Choroid plexus epithelial cell (primary cell): ENCODE measurements at regions not wholly inside any gene's neighbourhood (a gene's known extent, or its start where the extent isn't known, plus 50 kb on each side); places are given as distances from the start of the nearest gene placed in this dataset.

Experiments
- DNase-seq: peaks from one replicate; pipeline ENCODE4 v3.0.0-alpha.2; 2010; ENCODE audit warnings: low read depth
- H3K4me3 ChIP-seq: 2 replicates; pipeline ENCODE4 v1.5.1; 2011; ENCODE audit warnings: low read depth, mild to moderate bottlenecking, control low read depth, low read length, moderate library complexity
- TF ChIP-seq, protein P1 (sequence below): conservative IDR thresholded peaks from 2 replicates; pipeline ENCODE4 v1.5.1; 2011; ENCODE audit warnings: low read depth, mild to moderate bottlenecking, control low read depth, inconsistent platforms, low read length, moderate library complexity

DNA sequence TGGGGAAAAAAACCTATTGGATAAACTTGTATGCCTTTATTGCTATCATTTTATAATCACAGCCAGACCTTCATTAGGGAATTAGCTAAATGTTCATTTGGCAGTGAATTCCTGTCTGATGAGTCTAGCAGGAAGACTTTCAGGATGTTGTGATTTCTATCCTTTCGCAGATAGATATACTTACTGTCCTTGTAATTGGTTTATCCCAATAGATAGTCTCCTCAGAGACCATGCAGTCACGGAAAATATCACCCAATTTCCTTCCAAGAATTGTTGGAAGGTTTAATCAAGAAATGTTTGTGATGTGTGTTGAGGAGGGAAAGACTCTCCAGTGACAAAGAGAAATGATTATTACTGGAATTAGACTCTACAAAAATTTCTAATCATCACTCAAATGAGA, 1937.9 kb upstream of the WWC1 start:
- DNase-seq, result no peak
- no peak overlapping the region for H3K4me3 ChIP-seq
- TF ChIP-seq, protein P1, sequence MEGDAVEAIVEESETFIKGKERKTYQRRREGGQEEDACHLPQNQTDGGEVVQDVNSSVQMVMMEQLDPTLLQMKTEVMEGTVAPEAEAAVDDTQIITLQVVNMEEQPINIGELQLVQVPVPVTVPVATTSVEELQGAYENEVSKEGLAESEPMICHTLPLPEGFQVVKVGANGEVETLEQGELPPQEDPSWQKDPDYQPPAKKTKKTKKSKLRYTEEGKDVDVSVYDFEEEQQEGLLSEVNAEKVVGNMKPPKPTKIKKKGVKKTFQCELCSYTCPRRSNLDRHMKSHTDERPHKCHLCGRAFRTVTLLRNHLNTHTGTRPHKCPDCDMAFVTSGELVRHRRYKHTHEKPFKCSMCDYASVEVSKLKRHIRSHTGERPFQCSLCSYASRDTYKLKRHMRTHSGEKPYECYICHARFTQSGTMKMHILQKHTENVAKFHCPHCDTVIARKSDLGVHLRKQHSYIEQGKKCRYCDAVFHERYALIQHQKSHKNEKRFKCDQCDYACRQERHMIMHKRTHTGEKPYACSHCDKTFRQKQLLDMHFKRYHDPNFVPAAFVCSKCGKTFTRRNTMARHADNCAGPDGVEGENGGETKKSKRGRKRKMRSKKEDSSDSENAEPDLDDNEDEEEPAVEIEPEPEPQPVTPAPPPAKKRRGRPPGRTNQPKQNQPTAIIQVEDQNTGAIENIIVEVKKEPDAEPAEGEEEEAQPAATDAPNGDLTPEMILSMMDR, result no peak

DNA sequence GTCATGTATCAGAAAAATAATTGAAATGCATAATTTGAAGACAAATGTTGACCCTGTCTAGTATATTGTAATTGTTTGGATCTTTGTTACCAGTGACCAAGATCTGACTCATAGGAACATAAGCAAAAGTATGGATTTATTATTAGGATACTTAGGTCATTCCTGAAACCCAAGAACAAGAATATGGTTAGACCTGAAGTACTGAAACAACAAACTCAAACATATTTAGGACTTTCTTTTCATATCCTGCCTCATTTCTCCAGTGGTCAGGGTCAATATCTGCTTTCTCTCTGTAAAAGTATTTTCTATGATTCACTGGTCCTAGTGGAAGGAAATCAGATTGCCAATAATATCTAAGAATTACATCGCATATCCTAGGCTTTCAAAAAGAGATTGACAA, 1937.1 kb upstream of the WWC1 start:
- no peak for DNase-seq
- no peak overlapping the region for H3K4me3 ChIP-seq
- TF ChIP-seq, protein P1, result no peak

DNA sequence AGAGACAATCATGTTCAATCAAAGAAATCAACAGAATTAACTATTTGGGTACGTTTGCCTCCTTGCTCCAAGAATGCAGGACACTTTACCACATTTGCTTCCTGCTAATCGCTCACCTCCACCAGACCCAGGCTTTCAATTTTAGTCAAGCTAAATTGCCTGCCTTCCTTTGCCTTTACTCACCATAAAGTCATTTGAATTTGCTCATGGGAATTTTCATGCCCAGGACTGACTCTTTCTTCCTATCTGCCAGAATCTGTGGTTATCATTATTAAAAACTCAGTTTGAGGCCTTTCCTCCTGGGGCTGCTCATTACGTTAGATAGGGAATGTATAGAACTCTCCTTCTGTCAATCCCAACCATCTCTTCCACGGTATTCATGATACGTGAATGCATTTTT, 1935.3 kb upstream of the WWC1 start:
- TF ChIP-seq, protein P1, result no peak
- no peak overlapping the region for H3K4me3 ChIP-seq
- no peak for DNase-seq

DNA sequence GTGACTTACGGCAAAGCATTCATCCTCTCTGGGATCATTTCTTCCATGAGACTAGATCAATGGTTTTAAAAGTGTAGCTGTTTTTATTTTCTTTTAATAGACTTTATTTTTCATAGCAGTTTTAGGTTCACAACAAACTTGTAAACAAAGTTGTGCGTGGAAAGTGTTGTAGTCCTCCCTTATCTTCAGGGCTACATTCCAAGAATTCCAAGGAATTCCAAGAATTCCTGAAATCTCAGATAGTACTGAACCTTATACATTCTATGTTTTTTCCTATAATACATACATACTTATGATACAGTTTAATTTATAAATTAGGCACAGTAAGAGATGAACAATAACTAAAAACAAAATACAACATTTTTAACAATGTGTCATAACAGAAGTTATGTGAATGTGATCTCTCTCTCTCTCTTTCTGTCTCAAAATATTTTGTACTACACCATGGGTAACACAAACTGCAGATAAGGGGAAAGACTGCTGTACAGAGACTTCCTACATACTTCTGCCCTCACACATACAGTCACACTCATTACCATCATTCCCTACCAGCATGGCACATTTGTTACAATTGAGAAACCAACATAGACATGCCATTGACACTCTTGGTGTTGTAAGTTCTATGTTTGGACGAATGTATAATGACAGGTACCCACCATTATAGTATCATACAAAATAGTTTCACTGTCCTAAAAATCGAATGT, 1933.2 kb upstream of the WWC1 start:
- DNase-seq, result peak; percentile 31
- TF ChIP-seq, protein P1, result no peak

DNA sequence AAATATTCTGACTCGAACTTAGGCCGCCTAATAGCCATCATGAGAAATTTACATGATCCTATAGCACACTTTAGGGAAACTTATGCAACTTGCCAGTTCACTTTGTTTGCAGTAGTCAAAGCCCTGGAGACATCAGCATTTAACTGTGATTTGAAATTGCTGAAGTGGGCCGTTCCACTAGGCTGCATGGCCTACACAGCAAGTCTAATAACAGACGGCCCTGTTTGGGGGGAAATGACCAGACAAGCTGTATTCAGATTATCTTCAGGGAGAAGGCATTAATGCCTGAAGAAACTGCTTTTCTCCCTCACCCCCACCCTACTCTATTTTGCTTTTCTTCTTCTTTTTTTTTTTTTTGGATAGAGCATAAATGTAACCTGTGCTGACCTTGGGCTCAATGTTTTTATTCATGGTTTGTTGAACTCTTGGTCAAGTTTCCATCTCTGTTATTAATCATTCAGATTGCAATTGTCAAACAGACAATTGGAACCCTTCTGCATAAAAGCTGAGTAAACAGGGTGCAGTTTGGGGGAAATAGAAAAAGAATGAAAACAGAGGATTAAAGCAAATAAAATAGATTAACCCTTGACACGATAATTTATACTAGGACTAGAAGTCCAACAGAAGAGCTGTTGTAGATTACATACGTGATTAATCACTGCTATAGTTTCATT, 1928.2 kb upstream of the WWC1 start:
- H3K4me3 ChIP-seq, result no peak overlapping the region
- TF ChIP-seq, protein P1, result no peak
- no peak for DNase-seq

More for the DNA sequence above, 1933.2 kb upstream of the WWC1 start:
- H3K4me3 ChIP-seq, result no peak overlapping the region

DNA sequence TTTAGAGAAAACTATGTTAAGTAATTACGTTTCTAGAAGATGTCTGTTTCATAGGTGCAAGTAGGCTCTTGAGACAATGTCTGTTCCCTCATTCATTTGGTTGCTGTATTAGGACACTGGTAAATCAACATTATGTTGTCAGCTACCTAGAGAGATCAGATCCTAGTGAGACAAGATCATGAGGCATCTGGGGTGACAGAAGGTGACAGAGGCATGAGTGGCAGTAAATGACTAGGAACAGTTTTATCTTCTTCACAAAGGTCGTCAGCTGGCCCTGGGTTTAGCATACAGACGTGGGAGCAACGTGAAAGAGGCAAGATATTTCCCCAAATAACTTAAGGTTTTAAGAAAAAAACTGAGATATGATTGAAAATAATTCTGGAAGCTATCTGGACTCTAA, 1926.3 kb upstream of the WWC1 start:
- no peak overlapping the region for H3K4me3 ChIP-seq
- TF ChIP-seq, protein P1, result no peak
- DNase-seq, result no peak

DNA sequence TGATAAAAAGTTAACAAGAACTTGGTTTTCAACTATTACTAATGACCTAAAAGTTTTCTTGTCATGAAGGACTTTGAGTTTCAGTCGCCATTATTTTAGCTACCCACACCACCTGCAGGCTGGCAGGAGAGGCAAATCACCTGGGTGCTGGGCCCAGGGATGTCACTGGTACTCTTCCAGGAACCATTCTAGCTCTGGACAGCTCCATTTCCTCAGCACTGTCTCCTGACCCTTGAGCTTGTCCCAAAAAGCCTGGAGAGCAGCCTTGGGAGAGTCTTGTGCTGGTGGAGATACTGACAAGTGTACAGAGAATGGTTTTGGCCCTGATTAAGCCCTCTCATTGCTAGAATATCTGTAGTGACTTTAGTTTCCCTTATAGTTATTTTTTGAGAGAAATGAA, 1924.1 kb upstream of the WWC1 start:
- TF ChIP-seq, protein P1, result no peak
- no peak overlapping the region for H3K4me3 ChIP-seq
- no peak for DNase-seq
